ENCODE measurements at regions not wholly inside any gene's neighbourhood (a gene's known extent, or its start where the extent isn't known, plus 50 kb on each side); places are given as distances from the start of the nearest gene placed in this dataset.

DNA sequence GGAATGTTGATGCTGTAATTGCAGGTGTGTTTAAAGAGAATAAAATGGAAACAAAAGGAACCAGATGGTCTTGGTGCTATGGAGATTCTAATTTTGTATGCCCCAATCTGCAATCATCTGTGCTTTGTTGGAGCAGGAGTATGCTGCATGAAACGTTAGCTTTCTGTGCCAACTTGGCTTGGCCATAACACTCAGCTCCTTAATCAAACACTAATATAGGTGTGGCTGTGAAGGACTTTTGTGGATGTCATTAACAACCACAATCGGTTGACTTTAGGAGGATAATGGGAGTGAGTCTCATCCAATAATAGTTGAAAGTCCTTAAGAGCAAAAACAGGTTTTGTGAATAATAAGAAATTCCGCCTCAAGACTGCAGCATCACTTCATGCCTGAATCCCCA, 399.2 kb downstream of the NLGN4X start:
- DNase-seq = no peak

DNA sequence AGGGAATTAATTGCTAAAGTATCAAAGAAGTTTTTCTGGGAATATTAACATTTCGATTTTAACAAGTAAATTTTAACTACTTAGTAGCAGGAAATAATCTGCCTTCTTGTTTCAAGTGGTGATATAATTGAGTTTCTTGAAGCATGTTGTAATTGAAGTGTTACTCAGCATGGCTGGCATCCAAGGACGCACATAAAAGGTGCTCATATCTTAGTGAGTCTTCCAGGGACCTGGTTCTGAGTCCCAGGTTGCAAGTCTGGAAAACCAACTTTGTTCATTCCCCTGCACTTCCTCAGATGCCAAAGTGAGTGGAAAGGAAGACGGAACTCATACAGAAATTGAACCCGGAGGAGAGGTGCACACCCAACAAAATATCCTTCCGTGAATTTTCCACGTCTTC, 399.6 kb downstream of the NLGN4X start:
- no peak for DNase-seq

DNA sequence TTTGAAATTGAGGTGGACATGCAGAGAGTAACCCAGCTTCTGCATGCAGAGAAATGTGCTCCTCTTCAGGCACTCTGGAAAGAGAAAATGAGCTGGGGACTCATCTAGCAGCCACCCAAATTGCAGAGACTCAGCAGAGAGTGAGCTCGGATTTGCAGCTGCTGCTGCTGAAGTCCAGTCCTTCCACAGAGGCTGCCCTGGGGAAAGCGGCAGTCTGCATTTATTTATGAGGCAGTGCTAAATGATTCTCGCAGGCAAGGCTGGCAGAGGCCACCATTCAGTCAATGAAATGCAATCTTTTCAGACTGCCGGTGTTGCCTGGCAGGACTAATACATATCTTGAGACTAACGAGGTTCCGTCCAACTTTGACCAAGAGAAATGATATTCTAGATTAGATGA, 404.8 kb downstream of the NLGN4X start:
- DNase-seq = no peak

DNA sequence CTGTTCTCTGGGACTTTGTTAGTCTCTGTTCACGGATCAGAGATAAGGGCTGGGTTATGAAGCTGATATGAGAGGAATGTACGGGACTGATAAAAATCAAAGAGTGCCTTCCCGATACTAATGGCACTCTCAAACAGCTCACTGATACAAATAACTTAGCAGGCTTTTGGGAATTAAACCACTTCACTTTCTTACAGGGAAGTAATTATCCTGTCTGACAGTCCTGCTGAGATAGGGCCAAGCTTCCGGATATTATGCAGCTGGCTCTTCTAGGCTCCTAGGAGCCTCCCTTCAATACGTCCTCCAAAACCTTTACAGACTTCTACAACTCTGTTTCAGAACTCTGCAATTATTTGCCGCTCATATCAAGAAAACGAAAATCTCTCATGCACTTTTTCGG, 418.0 kb downstream of the NLGN4X start:
- DNase-seq = no peak

DNA sequence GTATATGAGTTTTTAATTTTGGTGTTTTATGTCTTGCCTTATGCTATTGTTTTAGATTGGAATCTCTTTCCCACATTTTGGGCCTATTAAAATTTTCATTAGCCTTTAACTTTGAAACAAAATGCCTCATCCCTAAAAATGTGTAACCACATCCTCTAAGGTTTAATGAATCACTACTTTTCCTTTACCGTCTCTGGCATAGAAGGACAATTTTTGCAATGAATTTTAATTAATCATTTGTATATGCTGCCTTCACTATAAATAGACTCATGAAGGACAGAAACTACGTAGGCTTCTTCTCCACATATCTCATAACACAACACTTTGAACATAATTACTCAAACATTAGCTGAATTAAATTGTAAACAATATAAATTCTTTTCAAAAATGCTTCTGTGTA, 421.5 kb downstream of the NLGN4X start:
- no peak for DNase-seq

DNA sequence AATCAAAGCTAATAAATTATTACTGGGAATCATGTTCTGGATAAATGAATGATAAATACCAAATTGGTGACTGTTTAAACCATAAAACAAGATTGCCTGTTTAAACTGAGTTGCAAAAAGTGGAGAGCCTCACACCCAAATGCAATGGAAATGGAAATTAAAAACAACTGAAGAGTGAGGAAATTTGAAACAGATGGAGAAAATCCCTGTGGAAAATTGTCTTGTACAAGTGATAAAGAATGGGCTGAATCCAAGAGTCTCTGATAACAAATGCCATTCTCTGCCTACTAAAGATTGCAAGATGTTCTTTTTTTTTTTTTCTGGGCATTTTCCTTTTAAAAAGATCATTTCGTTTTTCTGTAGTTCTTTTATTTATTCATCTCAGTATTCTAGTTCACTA, 426.3 kb downstream of the NLGN4X start:
- no peak for DNase-seq

DNA sequence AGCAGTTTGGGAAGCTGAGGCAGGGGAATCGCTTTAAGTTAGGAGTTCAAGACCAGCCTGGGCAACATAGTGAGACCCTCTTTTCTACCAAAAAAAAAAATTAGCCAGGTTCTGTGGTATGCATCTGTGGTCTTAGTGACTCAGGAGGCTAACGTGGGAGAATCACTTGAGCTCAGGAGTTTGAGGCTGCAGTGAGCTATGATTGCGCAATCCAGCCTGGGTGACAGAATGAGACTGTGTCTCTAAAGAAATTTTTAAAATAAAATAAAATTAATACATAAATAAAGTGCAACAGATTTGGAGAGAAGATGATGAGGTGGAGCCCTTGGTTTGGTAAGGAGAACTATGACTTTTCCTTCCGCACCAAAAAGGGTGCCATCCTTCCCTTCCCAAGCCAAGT, 436.9 kb downstream of the NLGN4X start:
- no peak for DNase-seq

DNA sequence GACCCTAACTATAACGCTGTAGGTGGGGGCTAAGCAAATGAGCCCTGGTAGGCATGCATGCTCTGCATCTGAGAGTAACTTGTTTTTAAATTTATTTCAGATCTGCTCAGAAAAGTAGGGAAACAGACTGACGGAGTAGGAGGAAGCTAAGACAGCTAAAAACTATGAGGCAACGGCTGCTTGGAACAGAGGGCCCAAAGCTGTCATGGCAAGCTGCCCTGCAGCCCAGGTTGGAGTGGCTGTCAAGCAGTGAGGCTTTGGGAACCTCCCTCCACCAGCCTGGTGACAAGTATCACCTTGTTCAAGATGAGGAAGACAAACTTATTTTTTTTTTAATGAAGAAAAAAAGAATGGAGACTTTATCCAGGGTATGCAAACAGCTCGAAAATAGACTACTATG, 439.8 kb downstream of the NLGN4X start:
- no peak for DNase-seq

DNA sequence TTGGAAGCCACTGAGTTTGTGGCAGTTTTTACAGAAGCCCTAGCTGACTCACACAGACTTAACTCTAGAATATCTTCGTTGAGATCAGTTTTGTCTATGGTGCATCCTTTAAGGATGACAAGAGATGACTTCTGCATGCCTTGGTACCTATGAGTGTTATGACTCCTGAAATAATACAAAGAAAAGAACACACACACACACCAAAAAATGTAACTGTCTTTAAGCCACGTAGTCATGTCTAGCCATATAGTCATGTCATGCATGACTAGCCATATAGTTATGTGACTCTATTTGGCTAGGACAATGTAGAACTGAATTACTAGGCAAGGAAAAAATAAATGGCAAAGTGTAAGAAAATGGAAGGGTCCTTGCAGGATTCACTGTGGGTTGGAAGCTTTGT, 447.8 kb downstream of the NLGN4X start:
- no peak for DNase-seq

DNA sequence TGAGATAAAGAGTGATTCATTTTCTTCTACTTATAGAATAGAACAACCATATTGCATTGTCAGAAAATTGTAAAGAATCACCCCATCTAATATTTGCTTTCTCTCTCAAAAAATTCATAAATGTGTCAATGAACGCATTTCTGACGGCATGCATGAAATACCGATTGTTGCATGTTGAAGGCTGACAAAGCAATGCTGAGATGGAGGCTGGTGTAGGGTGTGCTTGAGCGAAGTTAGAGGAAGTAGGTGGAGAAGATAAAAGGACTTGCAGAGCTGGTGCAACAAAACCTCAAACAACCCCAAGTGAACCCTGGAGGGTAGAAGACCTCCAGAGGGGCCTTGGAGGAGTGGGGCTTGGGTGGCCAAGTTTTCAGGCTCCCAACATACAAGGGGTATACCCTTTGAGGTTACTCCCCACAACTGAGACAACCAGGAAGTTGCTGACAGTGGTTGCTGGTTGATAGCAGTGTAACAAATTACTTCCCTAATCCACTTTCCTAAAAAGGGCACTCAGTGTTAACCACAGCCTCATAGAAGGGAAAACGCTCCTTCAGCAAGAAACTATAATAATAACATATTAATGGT, 452.7 kb downstream of the NLGN4X start:
- DNase-seq = no peak

DNA sequence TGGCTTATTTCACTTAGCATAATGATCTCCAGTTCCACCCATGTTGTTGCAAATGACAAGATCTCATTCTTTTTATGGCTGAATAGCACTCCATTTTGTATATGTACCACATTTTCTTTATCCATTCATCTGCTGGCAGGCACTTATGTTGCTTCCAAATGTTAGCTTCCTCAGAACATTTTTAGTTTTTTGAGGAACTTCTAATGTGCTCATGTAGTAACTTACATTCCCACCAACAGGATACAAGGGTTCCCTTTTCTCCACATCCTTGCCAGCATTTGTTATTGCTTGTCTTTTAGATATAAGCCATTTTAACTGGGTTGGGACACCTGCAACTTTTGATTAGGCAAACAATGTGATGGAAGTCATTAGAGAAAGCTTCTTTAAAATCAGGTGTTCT, 454.2 kb downstream of the NLGN4X start:
- no peak for DNase-seq

DNA sequence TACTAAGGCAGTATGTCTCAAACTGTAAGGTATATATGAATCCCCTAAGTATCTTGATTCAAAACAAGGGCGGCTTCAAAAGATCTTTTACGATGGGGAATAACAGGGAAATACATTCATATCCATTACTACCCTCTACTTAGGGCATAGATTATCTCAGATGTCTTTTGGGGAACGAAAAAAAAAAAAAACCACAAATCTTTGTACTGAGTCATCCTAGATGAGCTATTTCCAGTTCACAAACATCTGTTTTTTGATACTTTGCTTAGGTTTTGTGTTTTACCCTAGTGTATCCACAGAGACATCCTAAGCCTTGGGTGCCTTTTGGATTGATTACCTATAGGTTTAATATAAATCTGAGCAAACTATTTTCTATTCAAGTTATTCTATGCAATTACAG, 457.2 kb downstream of the NLGN4X start:
- no peak for DNase-seq

DNA sequence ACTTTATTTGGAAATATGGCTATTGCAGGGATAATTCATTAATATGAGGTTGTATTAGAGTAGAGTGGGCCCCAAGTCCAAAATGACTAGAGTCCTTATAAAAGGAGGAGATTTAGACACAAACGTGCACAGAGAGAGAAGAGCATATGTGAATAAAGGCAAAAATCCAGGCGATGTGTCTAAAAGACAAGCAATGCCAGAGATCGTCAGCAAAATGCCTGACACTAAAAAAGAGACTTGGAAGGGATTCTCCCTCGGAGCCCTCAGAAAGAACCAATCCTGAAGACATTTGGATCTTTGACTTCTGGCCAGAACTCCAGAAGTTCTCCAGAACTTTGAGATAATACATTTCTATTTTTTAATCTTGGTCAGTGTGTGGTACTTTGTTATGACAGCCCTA, 472.1 kb downstream of the NLGN4X start:
- no peak for DNase-seq

DNA sequence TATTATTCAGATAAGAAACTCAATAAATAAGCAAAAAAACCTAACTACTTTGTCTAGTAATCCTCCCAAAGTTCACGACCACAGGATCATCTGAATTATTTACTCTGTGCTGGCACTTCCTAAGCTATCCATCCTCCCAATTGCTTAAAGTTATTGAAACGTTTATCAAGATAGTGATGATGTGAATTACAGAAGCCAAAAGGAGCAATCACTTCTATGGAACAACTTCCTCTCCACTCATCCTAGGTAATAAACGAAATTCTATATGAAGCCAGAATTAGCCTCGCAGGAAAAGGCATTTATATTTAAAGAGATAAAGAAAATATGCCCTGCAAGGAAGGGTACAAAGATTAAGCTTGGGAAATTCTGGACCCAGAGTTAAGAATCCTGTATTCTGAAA, 475.4 kb downstream of the NLGN4X start:
- DNase-seq = no peak

DNA sequence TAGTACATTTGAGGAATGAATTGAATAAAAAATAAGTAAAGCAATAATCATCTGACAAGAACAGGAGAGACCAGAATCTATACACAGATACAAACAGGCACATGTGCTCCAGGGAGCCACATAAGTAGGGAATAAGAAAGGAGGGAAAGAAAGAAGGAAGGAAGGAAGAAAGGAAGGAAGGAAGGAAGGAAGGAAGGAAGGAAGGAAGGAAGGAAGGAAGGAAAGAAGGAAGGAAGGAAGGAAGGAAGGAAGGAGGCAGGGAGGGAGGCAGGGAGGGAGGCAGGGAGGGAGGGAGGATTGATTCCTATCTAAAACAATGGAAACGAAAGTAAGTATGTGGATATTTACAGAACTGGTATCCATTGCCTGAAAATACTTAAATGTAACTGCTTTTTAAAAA, 475.8 kb downstream of the NLGN4X start:
- no peak for DNase-seq

DNA sequence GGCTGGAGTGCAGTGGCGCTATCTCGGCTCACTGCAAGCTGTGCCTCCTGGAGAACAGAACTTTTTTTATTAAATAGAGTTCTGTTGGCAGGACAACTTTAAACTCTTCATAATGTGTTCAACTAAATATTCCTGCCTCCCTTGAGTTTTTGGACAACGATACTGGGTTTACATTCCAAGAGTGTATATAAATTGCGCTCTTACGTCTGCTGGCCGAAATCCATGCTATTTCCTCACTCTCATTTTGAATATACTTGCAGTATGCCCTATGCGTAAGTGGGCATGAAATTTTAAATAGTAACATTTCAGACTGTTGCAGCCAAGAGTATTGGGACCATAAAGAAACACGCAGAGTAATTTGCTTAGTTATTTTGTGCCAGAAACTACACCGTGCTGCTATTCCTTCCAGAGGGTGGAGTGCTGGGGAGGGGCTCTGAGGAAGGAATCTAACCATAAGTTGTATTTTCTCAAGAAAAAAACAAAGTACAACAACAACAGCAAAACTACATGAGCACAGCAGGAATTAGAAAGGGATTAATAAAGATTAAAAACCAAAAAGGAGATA, 480.0 kb downstream of the NLGN4X start:
- DNase-seq = no peak

DNA sequence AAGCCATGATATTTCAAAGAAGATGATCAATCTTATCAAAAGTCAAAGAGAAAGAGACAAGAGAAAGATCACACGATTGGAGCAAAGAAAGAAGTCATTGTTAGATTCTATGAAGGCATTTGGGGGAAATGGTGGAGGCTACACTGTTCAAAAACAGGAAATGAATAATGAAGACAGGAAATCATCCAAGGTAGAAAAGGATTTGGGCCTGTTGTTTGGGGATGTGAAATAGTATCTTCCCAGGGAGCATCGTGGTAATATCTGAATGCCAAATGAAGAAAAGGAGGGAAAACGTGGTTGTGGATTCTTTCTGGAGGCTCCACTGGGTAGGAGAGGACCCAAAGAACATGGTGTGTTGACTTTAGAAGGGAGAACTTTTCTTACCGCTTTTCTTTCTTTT, 482.4 kb downstream of the NLGN4X start:
- no peak for DNase-seq

DNA sequence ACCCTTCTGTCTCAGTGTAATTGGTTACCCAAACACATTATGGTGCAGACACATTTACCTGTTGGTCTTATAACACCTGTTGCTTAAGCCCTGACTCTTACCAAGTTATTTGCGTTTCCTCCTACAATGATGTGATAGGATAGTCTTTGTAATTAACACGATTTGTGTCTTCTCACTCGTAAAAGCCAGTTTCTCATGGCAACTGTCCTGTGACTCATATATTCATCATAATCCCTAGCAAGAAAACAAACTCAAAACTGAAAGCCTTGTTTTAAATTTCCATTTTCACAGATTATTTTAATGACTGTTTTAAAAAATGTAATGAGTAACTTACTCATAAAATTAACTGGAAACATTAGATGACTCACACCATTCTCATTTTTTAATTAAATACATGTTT, 495.2 kb downstream of the NLGN4X start:
- DNase-seq = no peak

DNA sequence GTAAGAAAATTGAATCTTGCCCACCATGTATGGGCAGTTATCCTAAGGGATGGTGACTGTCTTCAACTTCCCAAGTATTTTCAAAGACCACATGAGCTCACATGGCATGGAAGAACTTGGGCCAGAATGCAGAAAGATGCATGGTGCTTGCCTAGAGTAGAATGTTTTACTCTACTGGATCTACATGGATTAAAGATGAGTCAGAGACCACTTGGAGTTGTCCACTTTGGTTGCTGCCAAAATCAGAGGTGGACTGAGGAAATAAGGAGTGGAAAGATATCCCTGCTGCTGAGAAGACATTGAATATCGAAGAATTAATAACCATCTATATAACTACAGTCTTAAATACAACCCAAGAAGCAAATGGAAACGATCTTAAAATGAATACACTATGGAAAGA, 498.1 kb downstream of the NLGN4X start:
- no peak for DNase-seq

DNA sequence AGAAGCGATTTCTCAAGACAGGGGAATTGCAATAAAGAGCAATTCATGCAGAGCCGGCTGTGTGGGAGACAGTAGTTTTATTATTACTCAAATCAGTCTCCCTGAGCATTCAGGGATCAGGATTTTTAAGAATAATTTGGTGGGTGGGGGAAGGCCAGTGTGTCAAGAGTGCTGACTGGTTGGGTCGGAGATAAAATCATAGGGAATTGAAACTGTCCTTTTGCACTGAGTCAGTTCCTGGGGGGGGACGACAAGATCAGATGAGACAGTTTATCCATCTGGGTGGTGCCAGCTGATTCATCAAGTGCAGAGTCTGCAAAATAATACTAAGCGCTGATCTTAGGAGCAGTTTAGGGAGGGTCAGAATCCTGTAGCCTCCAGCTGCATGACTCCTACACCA, 502.4 kb downstream of the NLGN4X start:
- DNase-seq = no peak

DNA sequence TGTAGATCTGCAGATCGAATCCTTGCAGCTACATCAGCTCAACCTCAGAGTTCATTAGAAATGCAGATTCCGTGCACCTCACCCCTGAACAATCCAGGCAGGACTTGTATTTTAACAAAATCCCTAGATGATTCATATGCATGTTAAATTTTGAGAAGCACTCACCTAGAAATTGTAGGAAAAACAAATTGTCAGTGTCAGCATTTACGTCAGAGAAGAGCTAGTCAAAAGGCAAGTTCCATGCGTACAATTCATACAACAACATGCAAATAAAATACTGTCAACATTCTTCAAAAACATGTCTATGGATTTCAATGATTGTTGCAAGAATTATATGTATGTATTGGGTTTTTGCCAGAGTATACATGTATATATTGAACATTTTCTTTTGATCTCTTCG, 504.5 kb downstream of the NLGN4X start:
- no peak for DNase-seq

DNA sequence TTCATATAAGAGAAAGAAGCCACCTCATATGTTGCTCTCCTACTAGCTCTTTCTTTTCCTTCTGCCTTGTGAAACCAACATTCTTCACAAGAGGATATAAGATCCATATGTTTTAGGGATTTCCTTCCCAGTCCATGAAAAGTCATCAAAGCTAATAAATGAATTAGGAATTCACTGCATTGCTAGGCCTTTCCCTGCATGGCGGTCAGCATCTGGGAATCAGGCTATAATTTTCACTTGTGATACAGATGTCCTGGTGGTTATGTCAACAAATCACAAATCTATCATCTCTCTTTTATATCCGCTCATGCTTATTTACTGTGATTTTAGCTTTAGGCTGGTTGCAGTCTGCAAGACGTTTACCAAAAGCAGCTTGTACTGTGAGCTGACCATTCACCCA, 510.0 kb downstream of the NLGN4X start:
- DNase-seq = no peak

DNA sequence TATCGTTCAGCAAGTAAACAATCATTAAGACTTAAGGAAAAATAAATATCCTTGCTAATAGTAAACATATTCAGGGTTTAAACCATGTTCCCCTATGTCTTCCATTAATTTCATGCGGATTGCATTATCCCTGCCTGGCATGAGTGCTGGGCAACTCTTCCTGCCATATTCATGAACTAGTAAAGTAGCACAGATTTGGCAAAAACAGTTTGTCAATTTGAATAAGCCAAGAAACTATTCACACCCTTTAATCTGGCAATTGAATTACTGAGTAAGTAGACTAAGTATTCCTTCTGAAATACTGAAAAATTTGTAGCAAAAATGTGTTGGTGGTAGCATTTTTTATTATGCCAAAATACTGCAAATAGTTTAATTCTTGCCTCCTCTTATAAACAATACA, 512.0 kb downstream of the NLGN4X start:
- no peak for DNase-seq

DNA sequence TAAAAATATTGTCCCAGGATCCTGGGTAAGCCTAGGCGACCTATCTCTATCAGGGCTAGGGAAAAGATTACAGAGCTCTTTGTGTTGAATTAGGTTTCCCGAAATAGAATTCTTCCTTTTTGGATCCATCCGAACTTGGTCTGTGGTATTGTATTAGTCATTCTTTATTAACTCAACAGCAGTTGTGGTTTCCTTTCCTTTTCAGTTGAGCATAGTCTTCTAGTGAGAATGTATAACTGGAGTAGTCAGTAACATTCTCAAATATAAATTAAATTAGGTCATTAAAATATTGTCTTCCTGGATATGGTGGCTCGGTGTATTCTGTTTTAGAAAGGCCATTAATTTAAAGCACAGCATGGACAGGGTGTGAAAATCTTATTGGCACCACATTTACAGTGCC, 520.4 kb downstream of the NLGN4X start:
- no peak for DNase-seq

DNA sequence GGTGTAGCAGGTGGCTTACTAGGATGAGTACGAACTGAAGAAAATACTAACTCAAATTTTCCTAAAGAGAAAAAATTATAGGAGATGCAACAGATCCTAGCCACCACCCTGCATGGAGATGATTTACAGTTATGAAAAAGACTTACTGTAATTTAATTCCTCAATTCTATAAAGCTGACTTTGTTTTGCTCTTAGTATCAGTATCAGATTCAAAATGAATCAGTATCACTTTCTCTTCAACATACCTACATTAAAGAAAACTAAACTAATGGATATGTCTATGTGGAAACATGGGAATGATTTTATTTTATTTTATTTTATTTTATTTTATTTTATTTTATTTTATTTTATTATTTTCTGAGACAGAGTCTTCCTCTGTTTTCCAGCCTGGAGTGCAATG, 525.8 kb downstream of the NLGN4X start:
- no peak for DNase-seq

DNA sequence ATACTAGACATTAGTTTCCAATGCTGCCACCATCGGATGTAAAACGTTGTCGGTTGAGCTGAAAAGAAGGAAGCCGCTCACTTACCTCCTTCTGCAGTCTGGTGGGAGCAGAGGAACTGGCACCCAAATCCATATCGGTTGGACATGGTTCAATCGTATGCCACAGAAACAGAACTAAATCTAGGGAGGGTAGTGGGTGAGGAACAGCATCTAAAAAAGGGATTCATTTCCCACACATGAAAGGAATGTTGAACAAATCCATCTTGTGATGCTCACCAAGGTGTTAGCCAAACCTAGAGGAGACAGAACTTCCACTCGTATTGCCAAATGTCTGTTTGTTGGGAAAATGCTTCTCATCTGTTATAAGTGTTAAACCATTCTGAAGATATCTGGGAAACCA, 532.7 kb downstream of the NLGN4X start:
- DNase-seq = no peak
